Colonic mucosa (tissue), 4 donors: ENCODE measurements at regions not wholly inside any gene's neighbourhood (a gene's known extent, or its start where the extent isn't known, plus 50 kb on each side); places are given as distances from the start of the nearest gene placed in this dataset.

Experiments used
- DNase-seq: peaks from one replicate; pipeline ENCODE4 v3.0.0-alpha.2; 2020
- H3K27ac ChIP-seq: fragments of 200-600 bp; one replicate; pipeline ENCODE4 v1.8.0; 2021
- H3K27me3 ChIP-seq: fragments of 200-600 bp; one replicate; pipeline ENCODE4 v1.8.0; 2021
- H3K36me3 ChIP-seq: fragments of 200-600 bp; one replicate; pipeline ENCODE4 v1.8.0; 2021
- H3K4me1 ChIP-seq: fragments of 200-600 bp; one replicate; pipeline ENCODE4 v1.8.0; 2021; ENCODE audit warnings: mild to moderate bottlenecking
- H3K4me3 ChIP-seq: fragments of 200-600 bp; one replicate; pipeline ENCODE4 v1.8.0; 2021
- H3K9ac ChIP-seq, 2 donors: one replicate each; pipeline ENCODE4 v1.7.0; 2013; ENCODE audit warnings: control low read depth in 2 of 2, low read depth in 2 of 2, low read length in 2 of 2
- H3K9me3 ChIP-seq: fragments of 200-600 bp; one replicate; pipeline ENCODE4 v1.8.0; 2021
- intact Hi-C: fragments of 100-400 bp; cut with DNase I; formaldehyde crosslinking; loops from one replicate; pipeline ENCODE4 v1.14.1; 2022
- TF ChIP-seq, protein P1 (sequence below): fragments of 200-600 bp; IDR thresholded peaks from one replicate; pipeline ENCODE4 v1.8.0; 2022; ENCODE audit warnings: antibody characterized with exemption, mild to moderate bottlenecking
- donor health status: healthy.
- donor health status: DM: no; HTN: no; CAD: no.
- donor health status: DM: no; HTN: no; CAD: no.

DNA sequence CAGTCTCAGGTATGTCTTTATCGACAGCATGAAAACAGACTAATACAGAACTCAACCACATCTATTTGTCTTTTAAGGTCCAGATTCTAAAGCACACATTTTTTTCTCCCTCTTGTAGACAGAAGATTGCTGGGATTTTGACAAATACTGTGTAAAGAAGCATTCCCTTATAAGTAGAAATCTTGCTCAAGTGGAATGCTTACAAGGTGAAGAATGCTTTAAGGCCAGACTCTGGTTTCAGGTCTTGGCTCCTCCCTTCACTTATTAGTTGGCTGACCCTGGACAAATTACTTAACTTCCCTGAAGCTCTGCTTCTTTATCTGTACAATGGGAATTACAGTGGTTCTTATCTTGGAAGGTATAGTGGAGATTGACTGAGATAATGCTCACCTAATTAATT, 242.3 kb upstream of the IRX5 start:
- Histone ChIP-seq H3K36me3 (no peaks in the 10 kb centered on the region), H3K9ac (no peak overlapping the region), H3K27ac (no peak overlapping the region), H3K4me3 (no peak overlapping the region), H3K27me3 (no peaks in the 10 kb centered on the region), H3K4me1 (no peaks in the 10 kb centered on the region), H3K9me3 (no peaks in the 10 kb centered on the region)
- intact Hi-C loops: no loop called here
- TF ChIP-seq, protein P1, sequence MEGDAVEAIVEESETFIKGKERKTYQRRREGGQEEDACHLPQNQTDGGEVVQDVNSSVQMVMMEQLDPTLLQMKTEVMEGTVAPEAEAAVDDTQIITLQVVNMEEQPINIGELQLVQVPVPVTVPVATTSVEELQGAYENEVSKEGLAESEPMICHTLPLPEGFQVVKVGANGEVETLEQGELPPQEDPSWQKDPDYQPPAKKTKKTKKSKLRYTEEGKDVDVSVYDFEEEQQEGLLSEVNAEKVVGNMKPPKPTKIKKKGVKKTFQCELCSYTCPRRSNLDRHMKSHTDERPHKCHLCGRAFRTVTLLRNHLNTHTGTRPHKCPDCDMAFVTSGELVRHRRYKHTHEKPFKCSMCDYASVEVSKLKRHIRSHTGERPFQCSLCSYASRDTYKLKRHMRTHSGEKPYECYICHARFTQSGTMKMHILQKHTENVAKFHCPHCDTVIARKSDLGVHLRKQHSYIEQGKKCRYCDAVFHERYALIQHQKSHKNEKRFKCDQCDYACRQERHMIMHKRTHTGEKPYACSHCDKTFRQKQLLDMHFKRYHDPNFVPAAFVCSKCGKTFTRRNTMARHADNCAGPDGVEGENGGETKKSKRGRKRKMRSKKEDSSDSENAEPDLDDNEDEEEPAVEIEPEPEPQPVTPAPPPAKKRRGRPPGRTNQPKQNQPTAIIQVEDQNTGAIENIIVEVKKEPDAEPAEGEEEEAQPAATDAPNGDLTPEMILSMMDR: no peak
- DNase-seq: no peak

DNA sequence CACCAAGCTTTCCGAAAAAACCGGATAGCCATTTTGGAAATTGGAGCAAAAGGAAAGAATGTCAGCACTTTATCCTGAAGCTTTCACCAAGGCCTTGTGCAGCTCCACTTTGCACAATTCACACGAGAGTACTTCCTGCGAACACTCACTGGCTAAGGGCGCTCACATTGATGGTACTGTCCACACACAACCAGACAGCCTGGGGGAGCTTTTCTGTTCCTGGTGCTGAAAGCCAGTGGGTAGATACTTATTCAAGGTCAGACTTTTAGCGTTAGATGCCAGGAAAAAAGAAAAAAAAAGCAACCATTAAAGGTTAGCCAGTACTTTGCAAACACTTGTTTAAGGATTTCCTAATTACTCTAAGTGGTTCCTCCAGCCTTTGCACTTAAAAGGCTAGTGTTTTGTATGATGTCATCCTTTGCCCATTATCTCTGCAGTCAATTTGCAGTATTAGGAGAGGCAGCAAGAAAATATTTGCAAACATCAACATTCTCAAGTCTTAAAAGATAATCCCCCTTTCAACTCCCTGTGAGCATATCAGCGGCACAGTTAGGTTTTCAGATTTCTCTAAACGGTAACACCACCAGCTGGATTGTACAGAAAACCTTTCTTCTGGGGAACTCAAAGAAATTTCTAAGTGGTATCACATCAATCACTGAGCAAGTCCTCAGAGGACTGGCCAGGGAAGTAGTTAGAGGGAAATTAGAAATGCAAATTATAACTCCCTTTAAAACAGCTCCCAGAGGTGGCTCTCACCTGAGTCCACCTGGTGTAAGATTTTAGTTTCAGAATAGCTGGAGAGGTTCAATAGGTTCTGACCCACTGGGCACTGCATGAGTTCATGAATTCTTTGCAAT, 243.4 kb upstream of the IRX5 start:
- Histone ChIP-seq H3K36me3 (no peaks in the 10 kb centered on the region), H3K9me3 (no peaks in the 10 kb centered on the region), H3K4me1 (no peaks in the 10 kb centered on the region), H3K9ac (no peak overlapping the region), H3K4me3 (no peak overlapping the region), H3K27me3 (no peaks in the 10 kb centered on the region), H3K27ac (no peak overlapping the region)
- TF ChIP-seq, protein P1: no peak
- DNase-seq: no peak
- intact Hi-C loops: no loop called here

DNA sequence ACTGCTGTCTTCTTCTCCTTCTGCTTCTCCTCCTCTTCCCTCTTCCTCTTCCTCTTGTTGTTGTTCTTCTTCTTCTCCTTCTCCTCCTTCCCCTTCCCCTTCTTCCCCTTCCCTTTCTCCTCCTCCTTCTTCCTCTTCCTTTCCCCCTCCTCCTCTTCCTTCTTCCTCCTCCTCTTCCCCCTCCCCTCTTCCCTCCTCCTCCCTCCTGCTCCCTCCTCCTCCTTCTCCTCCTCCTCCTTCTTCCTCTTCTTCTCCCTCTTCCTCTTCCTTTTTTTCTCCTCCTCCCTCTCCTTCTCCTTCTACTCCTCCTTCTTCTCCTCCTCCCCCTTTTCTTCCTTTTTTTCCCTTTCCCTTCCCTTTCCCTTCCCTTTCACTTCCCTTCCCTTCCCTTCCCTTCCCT, 245.0 kb upstream of the IRX5 start:
- no peak overlapping the region for H3K4me3 ChIP-seq
- H3K36me3 ChIP-seq: no peaks in the 10 kb centered on the region
- H3K27me3 ChIP-seq: no peaks in the 10 kb centered on the region
- no peak overlapping the region for H3K27ac ChIP-seq
- TF ChIP-seq, protein P1: no peak
- DNase-seq: no peak
- H3K9ac ChIP-seq: no peak overlapping the region
- H3K9me3 ChIP-seq: no peaks in the 10 kb centered on the region
- no peaks in the 10 kb centered on the region for H3K4me1 ChIP-seq
- intact Hi-C loops: no loop called here

DNA sequence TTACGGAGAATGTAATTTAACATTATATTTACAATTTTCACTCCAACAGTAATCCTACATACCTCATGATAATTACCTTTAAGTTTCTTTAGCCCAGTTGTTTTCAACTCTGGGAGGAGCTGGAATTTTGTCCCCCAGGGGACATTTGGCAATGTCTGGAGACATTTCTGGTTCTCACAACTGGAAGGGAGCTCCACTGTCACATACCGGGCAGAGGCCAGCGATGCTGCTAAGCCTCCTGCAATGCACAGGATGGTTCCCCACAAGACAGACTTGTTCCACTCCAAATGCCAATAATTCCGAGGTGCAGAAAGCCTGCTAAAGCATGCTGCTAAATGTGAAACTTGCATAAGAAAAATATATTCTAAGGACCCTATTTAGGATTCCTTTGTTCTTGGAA, 251.1 kb upstream of the IRX5 start:
- Histone ChIP-seq H3K9ac (no peak overlapping the region), H3K9me3 (no peaks in the 10 kb centered on the region), H3K4me3 (no peak overlapping the region), H3K36me3 (no peaks in the 10 kb centered on the region), H3K4me1 (no peaks in the 10 kb centered on the region), H3K27me3 (no peaks in the 10 kb centered on the region), H3K27ac (no peak overlapping the region)
- intact Hi-C loops: no loop called here
- TF ChIP-seq, protein P1: no peak
- no peak for DNase-seq

DNA sequence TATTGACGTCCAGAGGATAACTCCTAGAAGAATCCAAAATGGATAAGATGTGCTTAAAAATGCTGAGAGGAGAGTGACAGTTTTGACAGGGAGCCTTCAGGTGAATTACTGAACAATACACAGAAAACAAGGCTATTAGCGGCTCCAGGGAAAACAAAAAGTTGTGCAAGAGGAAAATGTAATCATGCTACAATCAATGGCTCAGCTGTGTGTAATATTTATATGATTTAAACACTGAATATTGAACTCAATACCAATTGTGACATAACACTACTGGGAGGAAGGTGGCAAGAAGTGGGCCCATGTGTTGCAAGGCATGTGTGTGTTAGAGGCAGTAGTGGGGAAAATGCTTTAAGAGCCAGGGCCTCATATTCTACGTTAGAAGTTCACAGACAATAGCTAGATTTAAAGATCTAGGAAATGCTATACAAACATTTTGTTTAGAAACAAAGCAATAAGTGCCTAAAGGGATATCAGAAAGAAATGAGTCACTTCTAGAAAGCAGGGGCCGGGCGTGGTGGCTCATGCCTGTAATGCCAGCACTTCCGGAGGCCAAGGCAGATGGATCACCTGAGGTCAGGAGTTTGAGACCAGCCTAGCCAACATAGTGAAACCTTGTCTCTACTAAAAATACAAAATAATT, 253.2 kb upstream of the IRX5 start:
- H3K36me3 ChIP-seq: no peaks in the 10 kb centered on the region
- H3K27me3 ChIP-seq: no peaks in the 10 kb centered on the region

More for the DNA sequence above, 253.2 kb upstream of the IRX5 start:
- Histone ChIP-seq H3K4me1 (no peaks in the 10 kb centered on the region), H3K27ac (no peak overlapping the region), H3K9me3 (no peaks in the 10 kb centered on the region), H3K9ac (no peak overlapping the region), H3K4me3 (no peak overlapping the region)
- TF ChIP-seq, protein P1: no peak
- no peak for DNase-seq
- intact Hi-C loops: no loop called here
